Nephron (organoid): ENCODE measurements at regions not wholly inside any gene's neighbourhood (a gene's known extent, or its start where the extent isn't known, plus 50 kb on each side); places are given as distances from the start of the nearest gene placed in this dataset.
"Not testable (repeated sequence)": the region's sequence is repeated elsewhere in the genome, so short reads cannot be mapped to it uniquely, and the experiment has no call there.

Experiments used
- H3K27ac Mint-ChIP-seq, 3 experiments: 2 replicates each; pipeline ENCODE4 v1.8.0; 2020; ENCODE audit warnings: mixed read lengths in 3 of 3, mild to moderate bottlenecking in 2 of 3, moderate library complexity in 1 of 3
- H3K27me3 Mint-ChIP-seq: 2 replicates; pipeline ENCODE4 v1.8.0; 2021; ENCODE audit warnings: low read depth, mild to moderate bottlenecking, moderate library complexity, mixed read lengths
- H3K36me3 Mint-ChIP-seq: 2 replicates; pipeline ENCODE4 v1.8.0; 2020; ENCODE audit warnings: low read depth, mixed read lengths
- H3K4me1 Mint-ChIP-seq: 2 replicates; pipeline ENCODE4 v1.8.0; 2020; ENCODE audit warnings: mixed read lengths
- H3K4me3 Mint-ChIP-seq, 3 experiments: 2 replicates each; pipeline ENCODE4 v1.8.0; 2020; ENCODE audit warnings: mild to moderate bottlenecking in 3 of 3, mixed read lengths in 3 of 3, moderate library complexity in 2 of 3
- H3K9me3 Mint-ChIP-seq: 2 replicates; pipeline ENCODE4 v1.8.0; 2020; ENCODE audit warnings: mixed read lengths
- CTCF ChIP-seq, 3 experiments: fragments of 200-600 bp; sonication (generic); IDR thresholded peaks; one replicate each; pipeline ENCODE4 v1.5.0; 2021; ENCODE audit warnings: antibody characterized with exemption in 3 of 3; ENCODE audit not compliant: unreplicated experiment in 3 of 3

GRCh38 chr9:106156465-106156864 lies 462.1 kb downstream of the TMEM38B start:
- TF ChIP-seq CTCF (IDR thresholded peaks at IDR 0.05; ENCODE audit: unreplicated experiment in 3 of 3) = no peak
- no peaks in the 10 kb centered on the region for H3K36me3 Mint-ChIP-seq
- no peak overlapping the region for H3K27ac Mint-ChIP-seq
- no peaks in the 10 kb centered on the region for H3K4me1 Mint-ChIP-seq
- peaks cover 2% of the 10 kb centered on the region for H3K27me3 Mint-ChIP-seq
- H3K9me3 Mint-ChIP-seq = no peaks in the 10 kb centered on the region
- H3K4me3 Mint-ChIP-seq = no peak overlapping the region

DNA sequence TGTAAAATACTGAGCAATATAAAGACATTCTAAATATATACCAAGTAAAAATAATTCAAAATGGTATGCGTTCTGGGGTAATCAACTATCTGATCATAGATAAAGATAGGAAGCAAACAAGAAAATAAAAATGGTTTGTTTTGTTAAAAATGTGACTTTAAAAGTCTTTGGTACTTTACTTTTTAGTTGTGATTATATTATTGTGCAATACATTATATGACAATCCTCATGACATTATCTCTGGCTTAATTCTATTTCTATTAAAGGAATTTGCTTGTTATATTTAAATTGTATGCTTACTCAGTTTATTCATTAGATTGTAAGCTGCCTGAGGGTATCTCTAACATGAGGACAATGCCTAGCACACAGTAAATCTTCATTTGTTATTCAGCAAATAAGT lies 477.9 kb downstream of the TMEM38B start:
- Mint-ChIP-seq H3K36me3 (no peaks in the 10 kb centered on the region), H3K27me3 (peaks cover 3% of the 10 kb centered on the region), H3K4me3 (no peak overlapping the region), H3K4me1 (no peaks in the 10 kb centered on the region), H3K27ac (peak overlapping the region in 1 of 3 experiments; percentile 29), H3K9me3 (peaks cover 3% of the 10 kb centered on the region)
- TF ChIP-seq CTCF (IDR thresholded peaks at IDR 0.05; ENCODE audit: unreplicated experiment in 3 of 3) = no peak

DNA sequence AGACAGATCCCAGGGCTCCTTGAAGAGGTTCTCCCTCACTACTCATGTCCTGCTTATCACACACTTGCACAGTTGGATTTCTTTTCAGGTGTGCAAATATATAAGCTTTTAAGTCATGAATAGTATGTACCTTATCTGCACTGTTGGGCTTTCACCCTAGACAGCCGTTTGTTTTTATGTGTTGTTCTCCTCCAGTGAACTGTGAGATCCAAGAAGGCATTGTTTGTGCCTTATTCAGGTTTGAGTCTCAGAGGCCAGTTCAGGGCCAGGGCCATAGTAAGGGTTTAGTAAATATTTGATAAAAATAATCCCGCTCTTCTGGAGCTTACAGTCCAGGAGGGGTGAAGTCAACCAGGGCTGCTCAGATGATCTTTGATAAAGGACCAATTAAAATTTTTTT lies 480.0 kb downstream of the TMEM38B start:
- Mint-ChIP-seq H3K27ac (no peak overlapping the region), H3K36me3 (no peaks in the 10 kb centered on the region), H3K27me3 (peaks cover 3% of the 10 kb centered on the region), H3K4me1 (no peaks in the 10 kb centered on the region), H3K9me3 (no peaks in the 10 kb centered on the region), H3K4me3 (no peak overlapping the region)
- no peak for TF ChIP-seq CTCF (IDR thresholded peaks at IDR 0.05; ENCODE audit: unreplicated experiment in 3 of 3)

DNA sequence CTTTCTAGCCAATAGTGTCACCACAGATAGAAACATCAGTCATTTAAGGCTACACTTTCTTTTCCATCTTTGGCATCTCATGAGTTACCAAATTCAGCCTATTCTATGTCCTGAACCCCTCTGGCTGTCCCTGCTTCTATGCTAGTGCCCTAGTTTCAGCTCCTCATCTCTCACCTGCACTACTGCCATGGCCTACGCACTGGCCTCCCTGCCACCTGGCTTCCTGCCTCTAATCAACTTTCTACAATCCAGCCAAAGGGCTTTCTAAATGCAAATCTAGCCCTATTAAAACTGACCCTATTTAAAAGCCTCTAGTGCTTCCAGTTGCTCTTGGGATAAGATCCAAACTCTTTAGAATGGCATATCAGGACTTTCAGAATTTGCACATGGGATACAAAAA lies 482.9 kb downstream of the TMEM38B start:
- Mint-ChIP-seq H3K4me3 (no peak overlapping the region), H3K27me3 (no peaks in the 10 kb centered on the region), H3K4me1 (no peaks in the 10 kb centered on the region), H3K9me3 (no peaks in the 10 kb centered on the region), H3K36me3 (no peaks in the 10 kb centered on the region), H3K27ac (peak overlapping the region; percentile 17 to 71 (median 27))
- TF ChIP-seq CTCF (IDR thresholded peaks at IDR 0.05; ENCODE audit: unreplicated experiment in 3 of 3) = no peak

DNA sequence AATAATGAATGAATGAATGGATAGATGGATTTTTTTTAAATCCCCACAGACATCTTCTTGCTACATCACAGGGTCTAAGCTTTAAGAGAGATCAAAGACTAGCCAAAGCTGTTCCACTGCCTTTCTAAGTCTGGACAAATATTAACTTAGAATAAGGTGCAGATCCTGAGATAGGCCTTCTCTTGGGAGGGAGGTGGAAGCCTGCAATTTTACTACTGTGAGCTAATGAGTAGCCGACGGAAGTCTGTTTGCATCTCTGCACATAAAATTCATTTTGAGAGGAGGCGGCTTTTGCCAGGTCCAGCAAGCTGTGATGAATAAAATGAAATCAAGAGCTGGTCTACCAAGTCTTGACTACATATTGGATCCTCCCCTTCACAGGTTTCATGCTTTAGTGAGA lies 484.9 kb downstream of the TMEM38B start:
- H3K36me3 Mint-ChIP-seq = no peaks in the 10 kb centered on the region
- peak overlapping the region; percentile 32 to 82 (median 50) for H3K27ac Mint-ChIP-seq
- H3K4me1 Mint-ChIP-seq = no peaks in the 10 kb centered on the region
- no peak for TF ChIP-seq CTCF (IDR thresholded peaks at IDR 0.05; ENCODE audit: unreplicated experiment in 3 of 3)
- no peaks in the 10 kb centered on the region for H3K27me3 Mint-ChIP-seq
- H3K9me3 Mint-ChIP-seq = no peaks in the 10 kb centered on the region
- no peak overlapping the region for H3K4me3 Mint-ChIP-seq

DNA sequence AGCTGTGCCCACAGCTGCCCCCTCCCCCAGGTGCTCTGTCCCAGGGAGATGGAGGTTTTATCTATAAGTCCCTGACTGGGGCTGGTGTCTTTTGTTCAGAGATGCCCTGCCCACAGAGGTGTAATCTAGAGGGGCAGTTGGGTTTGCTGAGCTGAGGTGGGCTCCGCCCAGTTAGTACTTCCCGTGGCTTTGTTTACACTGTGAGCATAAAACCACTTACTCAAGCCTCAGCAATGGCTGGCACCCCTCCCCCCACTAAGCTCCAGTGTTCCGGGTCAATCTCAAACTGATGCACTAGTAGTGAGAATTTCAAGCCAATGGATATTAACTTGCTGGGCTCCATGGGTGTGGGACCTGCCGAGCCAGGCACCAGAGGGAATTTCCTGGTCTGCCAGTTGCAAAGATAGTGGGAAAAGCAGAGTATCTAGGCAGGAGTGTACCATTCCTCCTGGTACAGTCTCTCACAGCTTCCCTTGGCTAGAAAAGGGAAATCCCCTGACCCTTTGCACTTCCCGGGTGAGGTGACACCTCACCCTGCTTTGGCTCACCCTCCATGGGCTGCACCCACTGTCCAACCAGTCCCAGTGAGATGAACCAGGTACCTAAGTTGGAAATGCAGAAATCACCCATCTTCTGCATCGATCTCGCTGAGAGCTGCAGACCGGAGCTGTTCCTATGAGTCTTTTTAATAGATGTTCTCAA lies 509.6 kb downstream of the TMEM38B start:
- peaks cover 40% of the 10 kb centered on the region for H3K9me3 Mint-ChIP-seq

More for the DNA sequence above, 509.6 kb downstream of the TMEM38B start:
- not testable (repeated sequence) for H3K4me1 Mint-ChIP-seq, H3K27me3 Mint-ChIP-seq, H3K4me3 Mint-ChIP-seq, H3K27ac Mint-ChIP-seq, H3K36me3 Mint-ChIP-seq
